COLO829 (cell line): ENCODE measurements at regions not wholly inside any gene's neighbourhood (a gene's known extent, or its start where the extent isn't known, plus 50 kb on each side); places are given as distances from the start of the nearest gene placed in this dataset.
"Not testable (repeated sequence)": the region's sequence is repeated elsewhere in the genome, so short reads cannot be mapped to it uniquely, and the experiment has no call there.

ENCODE experiments used
- DNase-seq: peaks from one replicate; pipeline ENCODE4 v3.0.0; 2012; ENCODE audit warnings: low spot score

GRCh38 chr3:124137216-124137615, 145.3 kb upstream of the ROPN1 start:
- DNase-seq = no peak

- DNase-seq = no peak
These were observed 146.2 kb upstream of the ROPN1 start for GRCh38 chr3:124138148-124138547.

- no peak for DNase-seq
These were observed 148.8 kb upstream of the ROPN1 start for GRCh38 chr3:124140746-124141145.

- DNase-seq = no peak
These were observed 150.6 kb upstream of the ROPN1 start for GRCh38 chr3:124142389-124142970.

GRCh38 chr3:124143047-124143446, 151.1 kb upstream of the ROPN1 start:
- DNase-seq = no peak

- no peak for DNase-seq
These were observed 152.3 kb upstream of the ROPN1 start for GRCh38 chr3:124144035-124144814.

GRCh38 chr3:124147429-124147828, 155.5 kb upstream of the ROPN1 start:
- DNase-seq = no peak

- DNase-seq = no peak
These were observed 156.0 kb upstream of the ROPN1 start for GRCh38 chr3:124147946-124148345.

GRCh38 chr3:124149081-124149480, 157.2 kb upstream of the ROPN1 start:
- no peak for DNase-seq

GRCh38 chr3:124149771-124150170, 157.8 kb upstream of the ROPN1 start:
- DNase-seq = no peak

- DNase-seq = not testable (repeated sequence)
These were observed 161.0 kb upstream of the ROPN1 start for GRCh38 chr3:124152891-124153290.

- peak; percentile 74 for DNase-seq
These were observed 165.2 kb upstream of the ROPN1 start for GRCh38 chr3:124156866-124157712.

- no peak for DNase-seq
These were observed 165.8 kb upstream of the ROPN1 start for GRCh38 chr3:124157748-124158147.

- DNase-seq = no peak
These were observed 166.4 kb upstream of the ROPN1 start for GRCh38 chr3:124158168-124158881.

GRCh38 chr3:124161448-124161847, 169.5 kb upstream of the ROPN1 start:
- DNase-seq = no peak

GRCh38 chr3:124163689-124164088, 171.8 kb upstream of the ROPN1 start:
- no peak for DNase-seq

- DNase-seq = no peak
These were observed 176.3 kb upstream of the ROPN1 start for GRCh38 chr3:124168271-124168670.

GRCh38 chr3:124172283-124172682, 180.4 kb upstream of the ROPN1 start:
- no peak for DNase-seq

- DNase-seq = no peak
These were observed 180.9 kb upstream of the ROPN1 start for GRCh38 chr3:124172816-124173215.

- DNase-seq = no peak
These were observed 182.6 kb upstream of the ROPN1 start for GRCh38 chr3:124174476-124174875.

GRCh38 chr3:124174910-124175874, 183.3 kb upstream of the ROPN1 start:
- no peak for DNase-seq
